Neural cell (in vitro differentiated cells): ENCODE measurements at regions not wholly inside any gene's neighbourhood (a gene's known extent, or its start where the extent isn't known, plus 50 kb on each side); places are given as distances from the start of the nearest gene placed in this dataset.

Source experiments
- H2AFZ ChIP-seq: fragments of 200-600, 300-800 bp; sonication (generic), shearing (Covaris generic); 2 replicates; pipeline ENCODE4 v1.6.0; 2014; ENCODE audit warnings: low read depth, mild to moderate bottlenecking, antibody characterized with exemption, low read length, moderate library complexity
- H3F3A ChIP-seq: fragments of 200-600 bp; shearing (Covaris generic); 2 replicates; pipeline ENCODE4 v1.6.1; 2016; ENCODE audit warnings: mild to moderate bottlenecking, moderate library complexity, mixed read lengths, antibody characterized with exemption, low read length; ENCODE audit not compliant: insufficient read depth, poor library complexity, severe bottlenecking
- H3K27ac ChIP-seq: fragments of 200-600, 300-800 bp; sonication (generic), shearing (Covaris generic); 2 replicates; pipeline ENCODE4 v1.5.1; 2014; ENCODE audit warnings: mild to moderate bottlenecking, low read length, moderate library complexity
- H3K27me3 ChIP-seq: fragments of 300-800, 200-600 bp; sonication (generic), shearing (Covaris generic); 2 replicates; pipeline ENCODE4 v1.6.0; 2014; ENCODE audit warnings: mild to moderate bottlenecking, low read depth, low read length, moderate library complexity; ENCODE audit not compliant: insufficient read depth
- H3K36me3 ChIP-seq: fragments of 300-800, 200-600 bp; sonication (generic), shearing (Covaris generic); 2 replicates; pipeline ENCODE4 v1.5.1; 2014; ENCODE audit warnings: mild to moderate bottlenecking, antibody characterized with exemption, low read length, moderate library complexity; ENCODE audit not compliant: insufficient read depth
- H3K4me2 ChIP-seq: fragments of 300-800, 200-600 bp; sonication (generic), shearing (Covaris generic); 2 replicates; pipeline ENCODE4 v1.6.0; 2014; ENCODE audit warnings: mild to moderate bottlenecking, low read length
- H3K4me3 ChIP-seq: fragments of 300-800, 200-600 bp; sonication (generic), shearing (Covaris generic); 2 replicates; pipeline ENCODE4 v1.5.1; 2014; ENCODE audit warnings: mild to moderate bottlenecking, low read length, moderate library complexity
- H3K79me2 ChIP-seq: fragments of 200-600 bp; shearing (Covaris generic); replicated peaks from 2 replicates; pipeline ENCODE4 v1.6.0; 2014; ENCODE audit warnings: mild to moderate bottlenecking, low read length, moderate library complexity; ENCODE audit not compliant: insufficient read depth
- H3K9ac ChIP-seq: fragments of 300-800, 200-600 bp; sonication (generic), shearing (Covaris generic); 2 replicates; pipeline ENCODE4 v1.6.1; 2016; ENCODE audit warnings: mild to moderate bottlenecking, low read length, mixed read lengths
- H3K9me2 ChIP-seq: fragments of 200-600 bp; shearing (Covaris generic); 2 replicates; pipeline ENCODE4 v1.6.1; 2016; ENCODE audit warnings: mild to moderate bottlenecking, low read length, mixed read lengths; ENCODE audit not compliant: insufficient read depth
- H3K9me3 ChIP-seq: fragments of 200-600, 300-800 bp; sonication (generic), shearing (Covaris generic); 2 replicates; pipeline ENCODE4 v1.6.1; 2016; ENCODE audit warnings: mild to moderate bottlenecking, mixed run types, low read length, moderate library complexity, mixed read lengths
- H4K20me1 ChIP-seq: fragments of 200-600 bp; shearing (Covaris generic); 2 replicates; pipeline ENCODE4 v1.6.1; 2016; ENCODE audit warnings: mild to moderate bottlenecking, mixed run types; ENCODE audit not compliant: insufficient read depth
- CTCF ChIP-seq: fragments of 450-650 bp; IDR thresholded peaks from 2 replicates; pipeline ENCODE4 v1.5.1; 2014; ENCODE audit warnings: antibody characterized with exemption, mild to moderate bottlenecking, moderate library complexity; ENCODE audit not compliant: poor library complexity, severe bottlenecking
- EP300 ChIP-seq: fragments of 450-650 bp; conservative IDR thresholded peaks from 2 replicates; pipeline ENCODE4 v1.6.1; 2014; ENCODE audit warnings: antibody characterized with exemption, mild to moderate bottlenecking, moderate library complexity; ENCODE audit not compliant: poor library complexity, severe bottlenecking
- EZH2 ChIP-seq: fragments of 200-600, 300-800 bp; shearing (Covaris generic), sonication (generic); IDR thresholded peaks from 2 replicates; pipeline ENCODE4 v1.6.1; 2014; ENCODE audit warnings: antibody characterized with exemption, low read length, borderline replicate concordance, mild to moderate bottlenecking; ENCODE audit not compliant: insufficient read depth, poor library complexity, severe bottlenecking
- MXI1 ChIP-seq: fragments of 450-650 bp; conservative IDR thresholded peaks from 2 replicates; pipeline ENCODE4 v1.6.1; 2014; ENCODE audit warnings: antibody characterized with exemption, mild to moderate bottlenecking; ENCODE audit not compliant: poor library complexity, severe bottlenecking
- POLR2AphosphoS5 ChIP-seq: IDR thresholded peaks from 2 replicates; pipeline ENCODE4 v1.6.1; 2012
- RAD21 ChIP-seq: fragments of 450-650 bp; conservative IDR thresholded peaks from 2 replicates; pipeline ENCODE4 v1.6.1; 2014; ENCODE audit warnings: antibody characterized with exemption, mild to moderate bottlenecking, moderate library complexity
- REST ChIP-seq: IDR thresholded peaks from 2 replicates; pipeline ENCODE4 v1.6.1; 2012; ENCODE audit warnings: borderline replicate concordance
- SMC3 ChIP-seq: fragments of 450-650 bp; conservative IDR thresholded peaks from 2 replicates; pipeline ENCODE4 v1.6.1; 2014; ENCODE audit warnings: antibody characterized with exemption, mild to moderate bottlenecking, moderate library complexity; ENCODE audit not compliant: poor library complexity
- TAF1 ChIP-seq: IDR thresholded peaks from 2 replicates; pipeline ENCODE4 v1.6.1; 2012; ENCODE audit warnings: low read depth

GRCh38 chr10:81068460-81068859 lies 530.8 kb downstream of the SH2D4B start:
- H3K27ac ChIP-seq, result no peak overlapping the region
- no peaks in the 10 kb centered on the region for H3K36me3 ChIP-seq
- no peak overlapping the region for H3K4me3 ChIP-seq
- H4K20me1 ChIP-seq, result no peaks in the 10 kb centered on the region
- H3K79me2 ChIP-seq, result no peaks in the 10 kb centered on the region
- H3K4me2 ChIP-seq, result no peak overlapping the region
- H3K9ac ChIP-seq, result no peak overlapping the region
- H3K9me2 ChIP-seq, result no peaks in the 10 kb centered on the region
- no peaks in the 10 kb centered on the region for H3K27me3 ChIP-seq
- H3K9me3 ChIP-seq, result no peaks in the 10 kb centered on the region
- TF ChIP-seq CTCF (no peak), EZH2 (no peak), MXI1 (no peak), EP300 (no peak), REST (no peak), SMC3 (no peak), TAF1 (no peak), POLR2AphosphoS5 (no peak), RAD21 (no peak)
- no peak overlapping the region for H2AFZ ChIP-seq
- H3F3A ChIP-seq, result no peaks in the 10 kb centered on the region

- Histone ChIP-seq H3K9me2 (no peaks in the 10 kb centered on the region), H3K4me2 (no peak overlapping the region), H3K79me2 (no peaks in the 10 kb centered on the region), H3K4me3 (no peak overlapping the region), H3F3A (no peaks in the 10 kb centered on the region), H3K36me3 (no peaks in the 10 kb centered on the region), H3K27ac (no peak overlapping the region), H3K9me3 (no peaks in the 10 kb centered on the region), H4K20me1 (no peaks in the 10 kb centered on the region), H2AFZ (no peak overlapping the region), H3K27me3 (no peaks in the 10 kb centered on the region), H3K9ac (no peak overlapping the region)
- no peak for TF ChIP-seq TAF1
- TF ChIP-seq REST, result no peak
- TF ChIP-seq CTCF, result no peak
- no peak for TF ChIP-seq SMC3
- no peak for TF ChIP-seq EZH2
- no peak for TF ChIP-seq EP300
- TF ChIP-seq RAD21, result no peak
These were observed 533.5 kb downstream of the SH2D4B start for GRCh38 chr10:81071087-81071796.
